ENCODE measurements at regions not wholly inside any gene's neighbourhood (a gene's known extent, or its start where the extent isn't known, plus 50 kb on each side); places are given as distances from the start of the nearest gene placed in this dataset.
"Not testable (repeated sequence)": the region's sequence is repeated elsewhere in the genome, so short reads cannot be mapped to it uniquely, and the experiment has no call there.

GRCh38 chr2:242032780-242033656 is 163.5 kb downstream of the RTP5 start:
- DNase-seq, result no peak

- no peak for DNase-seq
These were observed 164.6 kb downstream of the RTP5 start for GRCh38 chr2:242034138-242034537.

- no peak for DNase-seq
These were observed 165.7 kb downstream of the RTP5 start for GRCh38 chr2:242034996-242035814.

GRCh38 chr2:242035858-242036652 is 166.5 kb downstream of the RTP5 start:
- DNase-seq, result no peak

GRCh38 chr2:242036653-242036950 is 167.1 kb downstream of the RTP5 start:
- no peak for DNase-seq

GRCh38 chr2:242038166-242038927 is 168.8 kb downstream of the RTP5 start:
- DNase-seq, result no peak

- no peak for DNase-seq
These were observed 169.4 kb downstream of the RTP5 start for GRCh38 chr2:242038928-242039341.

- DNase-seq, result no peak
These were observed 170.8 kb downstream of the RTP5 start for GRCh38 chr2:242040303-242040655.

GRCh38 chr2:242040681-242041080 is 171.2 kb downstream of the RTP5 start:
- no peak for DNase-seq

- no peak for DNase-seq
These were observed 172.3 kb downstream of the RTP5 start for GRCh38 chr2:242041816-242042215.

- DNase-seq, result no peak
These were observed 174.2 kb downstream of the RTP5 start for GRCh38 chr2:242043538-242044312.

GRCh38 chr2:242044313-242044590 is 174.7 kb downstream of the RTP5 start:
- no peak for DNase-seq

- DNase-seq, result not testable (repeated sequence)
These were observed 176.1 kb downstream of the RTP5 start for GRCh38 chr2:242045596-242046144.

- DNase-seq, result no peak
These were observed 176.8 kb downstream of the RTP5 start for GRCh38 chr2:242046206-242046826.

- DNase-seq, result no peak
These were observed 178.4 kb downstream of the RTP5 start for GRCh38 chr2:242047963-242048362.

- DNase-seq, result no peak
These were observed 178.9 kb downstream of the RTP5 start for GRCh38 chr2:242048479-242048878.

GRCh38 chr2:242049492-242049891 is 180.0 kb downstream of the RTP5 start:
- DNase-seq, result not testable (repeated sequence)

GRCh38 chr2:242051463-242051862 is 181.9 kb downstream of the RTP5 start:
- DNase-seq, result no peak

GRCh38 chr2:242052421-242052820 is 182.9 kb downstream of the RTP5 start:
- no peak for DNase-seq

GRCh38 chr2:242053921-242054320 is 184.4 kb downstream of the RTP5 start:
- DNase-seq, result no peak

- DNase-seq, result no peak
These were observed 184.9 kb downstream of the RTP5 start for GRCh38 chr2:242054406-242054805.

All from NCI-H2029 treated with DMSO at 0.1 percent for 48 hours (cell line).